Prostate gland (tissue), 2 donors: ENCODE measurements at regions not wholly inside any gene's neighbourhood (a gene's known extent, or its start where the extent isn't known, plus 50 kb on each side); places are given as distances from the start of the nearest gene placed in this dataset.

Source experiments
- CTCF ChIP-seq, 4 experiments: fragments of 200-600 bp in 2 of 4; fragments of 450-650 bp in 2 of 4; sonication (generic) in 2 of 4; IDR thresholded peaks; 1 replicate in 3 of 4; 2 replicates in 1 of 4; pipeline ENCODE4 v1.5.1; 2016 to 2019; ENCODE audit warnings: antibody characterized with exemption in 4 of 4, mild to moderate bottlenecking in 2 of 4, moderate library complexity in 2 of 4
- POLR2AphosphoS5 ChIP-seq: sonication (generic); formaldehyde crosslinking; IDR thresholded peaks from one replicate; pipeline ENCODE4 v1.6.1; 2017; ENCODE audit warnings: antibody characterized with exemption

DNA sequence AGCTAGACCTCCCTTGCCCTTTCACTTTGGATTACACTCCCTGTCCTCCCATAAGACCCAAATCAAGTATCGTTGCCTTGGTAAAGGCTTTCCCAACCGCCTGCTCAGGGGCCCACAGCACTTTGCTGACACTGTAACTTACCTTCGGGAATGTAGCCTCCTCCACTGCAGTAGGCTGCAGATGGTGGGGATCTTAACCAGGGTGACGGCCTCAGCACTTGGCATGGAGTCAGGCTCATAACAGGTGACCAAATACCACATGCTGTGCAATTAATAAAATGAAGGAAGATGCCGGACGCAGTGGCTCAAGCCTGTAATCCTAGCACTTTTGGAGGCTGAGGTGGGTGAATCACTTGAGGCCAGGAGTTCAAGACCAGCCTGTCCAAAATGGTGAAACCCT, 88.7 kb upstream of the IRF2BP2 start:
- no peak for TF ChIP-seq POLR2AphosphoS5
- no peak for TF ChIP-seq CTCF (IDR thresholded peaks at IDR 0.05)
